ENCODE measurements at regions not wholly inside any gene's neighbourhood (a gene's known extent, or its start where the extent isn't known, plus 50 kb on each side); places are given as distances from the start of the nearest gene placed in this dataset.

DNA sequence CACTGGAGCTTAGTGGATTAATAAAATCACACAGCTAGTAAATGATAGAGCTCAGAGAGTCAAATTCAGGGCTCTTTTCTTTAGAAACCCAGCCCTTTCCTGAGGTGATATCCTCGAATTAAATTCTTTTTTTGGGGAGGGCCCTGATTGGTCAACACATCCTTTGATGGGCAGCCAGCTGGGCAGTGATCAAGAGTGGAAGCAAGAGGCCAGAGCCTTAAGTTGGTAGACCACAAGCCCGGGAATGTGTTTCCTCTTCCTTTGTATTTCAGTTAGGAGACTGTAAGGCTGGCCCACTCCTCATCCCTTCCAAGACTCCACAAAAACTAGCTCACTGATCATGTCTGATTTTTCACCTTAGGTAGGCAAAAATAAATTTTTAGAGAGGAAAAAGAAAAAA, 640.5 kb downstream of the DHX35 start:
- no peak for DNase-seq (ENCODE audit: low read depth in 1 of 2, low spot score in 1 of 2)
- TF ChIP-seq POLR2AphosphoS5 (IDR thresholded peaks at IDR 0.05; ENCODE audit: low read depth), result no peak
- TF ChIP-seq REST (IDR thresholded peaks at IDR 0.05; ENCODE audit: insufficient replicate concordance, low read depth), result no peak
- no peak for TF ChIP-seq SPI1 (IDR thresholded peaks at IDR 0.05; ENCODE audit: borderline replicate concordance, low read depth)
- TF ChIP-seq GABPA (IDR thresholded peaks at IDR 0.05; ENCODE audit: low read depth), result no peak
- TF ChIP-seq, protein P1, sequence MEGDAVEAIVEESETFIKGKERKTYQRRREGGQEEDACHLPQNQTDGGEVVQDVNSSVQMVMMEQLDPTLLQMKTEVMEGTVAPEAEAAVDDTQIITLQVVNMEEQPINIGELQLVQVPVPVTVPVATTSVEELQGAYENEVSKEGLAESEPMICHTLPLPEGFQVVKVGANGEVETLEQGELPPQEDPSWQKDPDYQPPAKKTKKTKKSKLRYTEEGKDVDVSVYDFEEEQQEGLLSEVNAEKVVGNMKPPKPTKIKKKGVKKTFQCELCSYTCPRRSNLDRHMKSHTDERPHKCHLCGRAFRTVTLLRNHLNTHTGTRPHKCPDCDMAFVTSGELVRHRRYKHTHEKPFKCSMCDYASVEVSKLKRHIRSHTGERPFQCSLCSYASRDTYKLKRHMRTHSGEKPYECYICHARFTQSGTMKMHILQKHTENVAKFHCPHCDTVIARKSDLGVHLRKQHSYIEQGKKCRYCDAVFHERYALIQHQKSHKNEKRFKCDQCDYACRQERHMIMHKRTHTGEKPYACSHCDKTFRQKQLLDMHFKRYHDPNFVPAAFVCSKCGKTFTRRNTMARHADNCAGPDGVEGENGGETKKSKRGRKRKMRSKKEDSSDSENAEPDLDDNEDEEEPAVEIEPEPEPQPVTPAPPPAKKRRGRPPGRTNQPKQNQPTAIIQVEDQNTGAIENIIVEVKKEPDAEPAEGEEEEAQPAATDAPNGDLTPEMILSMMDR (IDR thresholded peaks at IDR 0.05; ENCODE audit: insufficient read depth, low read length), result no peak
- no peak overlapping the region for H3K27ac ChIP-seq (replicated peaks)
- H3K4me3 ChIP-seq (replicated peaks; ENCODE audit: insufficient read depth, low read length), result no peak overlapping the region
- H3K27me3 ChIP-seq (ENCODE audit: insufficient read depth, poor library complexity, severe bottlenecking), result no peaks in the 10 kb centered on the region

- TF ChIP-seq REST (IDR thresholded peaks at IDR 0.05; ENCODE audit: insufficient replicate concordance, low read depth) (no peak), GABPA (IDR thresholded peaks at IDR 0.05; ENCODE audit: low read depth) (no peak), SPI1 (IDR thresholded peaks at IDR 0.05; ENCODE audit: borderline replicate concordance, low read depth) (no peak), POLR2AphosphoS5 (IDR thresholded peaks at IDR 0.05; ENCODE audit: low read depth) (no peak)
- TF ChIP-seq, protein P1 (IDR thresholded peaks at IDR 0.05; ENCODE audit: insufficient read depth, low read length), result no peak
- DNase-seq (ENCODE audit: low read depth in 1 of 2, low spot score in 1 of 2), result no peak
- no peak overlapping the region for H3K27ac ChIP-seq (replicated peaks)
- H3K27me3 ChIP-seq (ENCODE audit: insufficient read depth, poor library complexity, severe bottlenecking), result no peaks in the 10 kb centered on the region
- no peak overlapping the region for H3K4me3 ChIP-seq (replicated peaks; ENCODE audit: insufficient read depth, low read length)
Measured at GRCh38 chr20:39600871-39601270, 638.7 kb downstream of the DHX35 start.

DNA sequence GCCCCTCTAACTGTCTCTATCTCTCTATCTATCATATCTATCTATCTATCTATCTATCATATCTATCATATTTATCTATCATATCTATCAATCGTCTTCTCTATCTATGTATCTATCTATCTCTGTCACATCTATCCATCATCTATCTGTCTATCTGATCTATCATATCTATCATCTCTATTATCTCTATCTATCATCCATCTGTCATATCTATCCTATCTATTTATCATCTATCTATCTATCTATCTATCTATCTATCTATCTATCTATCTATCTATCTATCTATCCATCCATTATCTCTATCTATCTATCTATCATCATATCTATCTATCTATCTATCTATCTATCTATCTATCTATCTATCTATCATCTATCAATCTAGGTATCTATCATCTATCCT, 638.0 kb downstream of the DHX35 start:
- H3K27me3 ChIP-seq (ENCODE audit: insufficient read depth, poor library complexity, severe bottlenecking), result no peaks in the 10 kb centered on the region
- TF ChIP-seq SPI1 (IDR thresholded peaks at IDR 0.05; ENCODE audit: borderline replicate concordance, low read depth), result no peak
- TF ChIP-seq REST (IDR thresholded peaks at IDR 0.05; ENCODE audit: insufficient replicate concordance, low read depth), result no peak
- DNase-seq (ENCODE audit: low read depth in 1 of 2, low spot score in 1 of 2), result no peak
- no peak overlapping the region for H3K4me3 ChIP-seq (replicated peaks; ENCODE audit: insufficient read depth, low read length)
- no peak overlapping the region for H3K27ac ChIP-seq (replicated peaks)

DNA sequence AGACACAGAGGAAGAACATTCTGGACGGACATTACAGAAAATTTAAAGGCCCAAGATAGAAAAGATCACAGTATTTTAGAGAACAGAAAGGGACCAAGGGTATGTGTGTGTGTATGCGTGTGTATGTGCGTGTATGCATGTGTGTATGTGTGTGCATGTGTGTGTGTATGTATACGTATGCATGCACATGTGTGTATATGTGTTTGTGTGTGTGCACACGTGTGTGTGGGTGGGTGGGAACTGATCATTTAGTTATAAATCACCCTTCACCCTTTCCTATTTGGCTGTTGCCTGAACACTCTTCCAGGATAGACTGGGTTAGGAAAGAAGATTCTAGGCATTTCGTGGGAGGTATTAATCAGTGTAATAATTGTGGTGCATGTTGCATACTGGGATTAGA, 634.4 kb downstream of the DHX35 start:
- no peak for TF ChIP-seq POLR2AphosphoS5 (IDR thresholded peaks at IDR 0.05; ENCODE audit: low read depth)
- TF ChIP-seq SPI1 (IDR thresholded peaks at IDR 0.05; ENCODE audit: borderline replicate concordance, low read depth), result no peak
- no peak for TF ChIP-seq REST (IDR thresholded peaks at IDR 0.05; ENCODE audit: insufficient replicate concordance, low read depth)
- TF ChIP-seq, protein P1 (IDR thresholded peaks at IDR 0.05; ENCODE audit: insufficient read depth, low read length), result no peak
- TF ChIP-seq GABPA (IDR thresholded peaks at IDR 0.05; ENCODE audit: low read depth), result no peak
- no peak overlapping the region for H3K27ac ChIP-seq (replicated peaks)
- no peaks in the 10 kb centered on the region for H3K27me3 ChIP-seq (ENCODE audit: insufficient read depth, poor library complexity, severe bottlenecking)
- no peak for DNase-seq (ENCODE audit: low read depth in 1 of 2, low spot score in 1 of 2)
- H3K4me3 ChIP-seq (replicated peaks; ENCODE audit: insufficient read depth, low read length), result no peak overlapping the region
